ENCODE measurements at regions not wholly inside any gene's neighbourhood (a gene's known extent, or its start where the extent isn't known, plus 50 kb on each side); places are given as distances from the start of the nearest gene placed in this dataset.
"Not testable (repeated sequence)": the region's sequence is repeated elsewhere in the genome, so short reads cannot be mapped to it uniquely, and the experiment has no call there.

GRCh38 chr14:96706893-96707292 is 90.3 kb upstream of the VRK1 start:
- no peak for TF ChIP-seq JUND (IDR thresholded peaks at IDR 0.05; ENCODE audit: low read depth)
- DNase-seq (ENCODE audit: low read depth in 1 of 2, low spot score in 1 of 2) = no peak
- in situ Hi-C loops (cut with HindIII; ENCODE audit: low pct_unique_long_range_greater_than_20kb, low sequenced_read_pairs) = no loop called here

GRCh38 chr14:96710060-96710666 is 87.0 kb upstream of the VRK1 start:
- TF ChIP-seq JUND (IDR thresholded peaks at IDR 0.05; ENCODE audit: low read depth) = no peak
- DNase-seq (ENCODE audit: low read depth in 1 of 2, low spot score in 1 of 2) = no peak
- in situ Hi-C loops (cut with HindIII; ENCODE audit: low pct_unique_long_range_greater_than_20kb, low sequenced_read_pairs) = no loop called here

GRCh38 chr14:96711559-96712267 is 85.5 kb upstream of the VRK1 start:
- DNase-seq (ENCODE audit: low read depth in 1 of 2, low spot score in 1 of 2) = no peak
- TF ChIP-seq JUND (IDR thresholded peaks at IDR 0.05; ENCODE audit: low read depth) = no peak
- in situ Hi-C loops (cut with HindIII; ENCODE audit: low pct_unique_long_range_greater_than_20kb, low sequenced_read_pairs) = no loop called here

- TF ChIP-seq JUND (IDR thresholded peaks at IDR 0.05; ENCODE audit: low read depth) = no peak
- in situ Hi-C loops (cut with HindIII; ENCODE audit: low pct_unique_long_range_greater_than_20kb, low sequenced_read_pairs) = no loop called here
These were observed 83.8 kb upstream of the VRK1 start for GRCh38 chr14:96713426-96713825.

DNA sequence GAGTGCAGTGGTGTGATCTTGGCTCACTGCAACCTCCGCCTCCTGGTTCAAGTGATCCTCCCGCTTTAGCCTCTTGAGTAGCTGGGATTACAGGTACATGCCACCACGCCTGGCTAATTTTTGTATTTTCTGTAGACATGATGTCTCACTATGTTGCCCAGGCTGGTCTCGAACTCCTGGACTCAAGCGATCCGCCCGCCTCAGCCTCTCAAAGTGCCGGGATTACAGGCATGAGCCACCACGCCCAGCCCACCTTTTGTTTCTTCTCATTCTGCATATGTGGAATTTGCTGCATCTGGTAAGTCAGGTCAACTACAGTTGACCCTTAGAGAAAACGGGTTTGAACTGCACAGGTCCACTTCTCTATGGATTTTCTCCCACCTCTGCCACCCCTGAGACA is 82.6 kb upstream of the VRK1 start:
- DNase-seq (ENCODE audit: low read depth in 1 of 2, low spot score in 1 of 2); in situ Hi-C loops (cut with HindIII; ENCODE audit: low pct_unique_long_range_greater_than_20kb, low sequenced_read_pairs): not testable (repeated sequence)

More at GRCh38 chr14:96713426-96713825, 83.8 kb upstream of the VRK1 start:
- no peak for DNase-seq (ENCODE audit: low read depth in 1 of 2, low spot score in 1 of 2)

DNA sequence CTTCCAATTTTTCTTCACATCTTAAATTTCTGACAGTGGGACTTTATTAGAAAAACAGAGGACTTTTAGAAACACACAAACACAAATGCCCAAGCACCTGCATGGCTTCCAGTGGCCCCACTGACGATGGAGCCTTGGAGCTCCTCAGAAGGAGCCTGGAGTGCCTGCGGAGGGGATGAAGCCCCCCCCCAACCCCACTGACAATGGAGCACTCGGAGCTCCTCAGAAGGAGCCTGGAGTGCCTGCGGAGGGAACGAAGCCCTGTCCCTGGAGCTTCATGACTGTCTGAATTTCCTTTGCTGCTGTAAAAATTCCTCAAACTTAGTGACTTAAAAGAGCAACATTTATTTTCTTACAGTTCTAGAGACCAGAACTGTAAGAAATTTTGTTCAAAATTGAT is 80.1 kb upstream of the VRK1 start:
- no peak for DNase-seq (ENCODE audit: low read depth in 1 of 2, low spot score in 1 of 2)
- TF ChIP-seq JUND (IDR thresholded peaks at IDR 0.05; ENCODE audit: low read depth) = no peak
- in situ Hi-C loops (cut with HindIII; ENCODE audit: low pct_unique_long_range_greater_than_20kb, low sequenced_read_pairs) = no loop called here

DNA sequence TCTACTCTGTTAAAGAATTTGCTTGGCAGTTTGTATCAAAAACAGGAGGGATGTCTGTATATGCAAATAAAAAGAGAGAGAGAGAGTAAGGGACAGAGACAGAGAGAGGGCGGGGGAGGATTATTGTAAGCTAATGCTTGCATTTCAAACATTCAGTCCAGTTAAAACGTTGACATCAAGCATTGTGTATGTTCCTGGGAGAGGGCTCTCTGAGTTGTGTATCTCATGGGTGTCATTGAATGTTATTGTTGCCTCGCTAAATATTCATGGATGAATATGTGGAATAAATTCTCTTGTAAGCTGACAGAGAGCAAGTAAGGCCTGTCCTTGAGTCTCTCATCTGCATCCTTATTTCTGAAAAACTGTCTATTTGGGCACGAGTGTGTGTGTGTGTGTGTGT is 78.8 kb upstream of the VRK1 start:
- DNase-seq (ENCODE audit: low read depth in 1 of 2, low spot score in 1 of 2) = no peak
- TF ChIP-seq JUND (IDR thresholded peaks at IDR 0.05; ENCODE audit: low read depth) = no peak
- in situ Hi-C loops (cut with HindIII; ENCODE audit: low pct_unique_long_range_greater_than_20kb, low sequenced_read_pairs) = no loop called here

DNA sequence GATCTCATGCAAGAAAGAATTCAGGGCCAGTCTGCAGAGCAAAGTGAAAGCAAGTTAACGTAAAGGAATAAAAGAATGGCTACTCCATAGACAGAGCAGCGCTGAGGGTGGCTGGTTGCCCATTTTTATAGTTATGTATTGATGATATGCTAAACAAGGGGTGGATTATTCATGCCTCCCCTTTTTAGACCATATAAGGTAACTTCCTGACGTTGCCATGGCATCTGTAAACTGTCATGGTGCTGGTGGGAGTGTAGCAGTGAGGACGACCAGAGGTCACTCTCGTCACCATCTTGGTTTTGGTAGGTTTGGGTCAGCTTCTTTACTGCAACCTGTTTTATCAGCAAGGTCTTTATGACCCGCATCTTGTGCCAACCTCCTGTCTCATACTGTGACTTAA is 76.5 kb upstream of the VRK1 start:
- in situ Hi-C loops (cut with HindIII; ENCODE audit: low pct_unique_long_range_greater_than_20kb, low sequenced_read_pairs) = not testable (repeated sequence)

DNA sequence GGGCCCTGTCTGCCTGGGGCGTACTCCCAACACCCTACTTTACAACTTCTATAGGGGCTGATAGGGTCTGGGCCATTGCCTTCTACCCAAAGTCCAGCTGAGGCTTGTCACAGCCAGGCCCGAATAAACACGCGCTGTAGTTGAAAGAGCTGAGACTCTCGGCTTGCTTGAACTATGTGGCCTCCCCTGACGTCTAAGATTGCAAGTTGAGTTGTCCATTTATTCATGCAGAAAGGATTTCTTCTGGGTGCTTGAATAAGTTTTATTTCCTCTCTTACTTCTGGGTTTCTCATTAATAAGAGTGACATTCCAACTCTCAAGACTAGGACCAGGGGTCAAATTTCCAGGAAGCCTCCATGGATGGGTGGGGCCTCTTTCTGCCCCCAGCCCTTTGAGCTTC is 74.4 kb upstream of the VRK1 start:
- no peak for DNase-seq (ENCODE audit: low read depth in 1 of 2, low spot score in 1 of 2)
- no peak for TF ChIP-seq JUND (IDR thresholded peaks at IDR 0.05; ENCODE audit: low read depth)
- in situ Hi-C loops (cut with HindIII; ENCODE audit: low pct_unique_long_range_greater_than_20kb, low sequenced_read_pairs) = no loop called here

More for the DNA sequence above, 76.5 kb upstream of the VRK1 start:
- not testable (repeated sequence) for DNase-seq (ENCODE audit: low read depth in 1 of 2, low spot score in 1 of 2)

DNA sequence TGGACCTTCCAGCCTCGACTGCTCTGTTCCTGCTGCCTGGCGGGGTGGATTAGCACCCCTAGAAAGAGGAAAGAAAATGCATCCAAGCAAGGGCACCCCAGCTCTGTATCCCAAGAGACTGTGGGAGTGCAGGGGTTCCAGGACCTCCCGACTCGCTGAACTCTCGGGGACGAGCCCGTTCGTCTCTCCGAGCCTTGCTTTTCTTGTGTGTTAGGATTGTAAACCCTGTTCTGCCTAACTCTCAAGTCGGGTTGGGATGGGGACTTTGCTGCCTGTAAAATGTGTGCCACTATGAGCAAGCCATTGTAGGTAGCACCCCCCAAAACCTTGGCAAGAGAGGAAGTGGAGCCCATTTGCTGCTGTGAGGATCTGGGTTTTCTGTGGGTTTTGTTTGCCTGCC is 73.2 kb upstream of the VRK1 start:
- TF ChIP-seq JUND (IDR thresholded peaks at IDR 0.05; ENCODE audit: low read depth) = no peak
- in situ Hi-C loops (cut with HindIII; ENCODE audit: low pct_unique_long_range_greater_than_20kb, low sequenced_read_pairs) = no loop called here
- no peak for DNase-seq (ENCODE audit: low read depth in 1 of 2, low spot score in 1 of 2)

DNA sequence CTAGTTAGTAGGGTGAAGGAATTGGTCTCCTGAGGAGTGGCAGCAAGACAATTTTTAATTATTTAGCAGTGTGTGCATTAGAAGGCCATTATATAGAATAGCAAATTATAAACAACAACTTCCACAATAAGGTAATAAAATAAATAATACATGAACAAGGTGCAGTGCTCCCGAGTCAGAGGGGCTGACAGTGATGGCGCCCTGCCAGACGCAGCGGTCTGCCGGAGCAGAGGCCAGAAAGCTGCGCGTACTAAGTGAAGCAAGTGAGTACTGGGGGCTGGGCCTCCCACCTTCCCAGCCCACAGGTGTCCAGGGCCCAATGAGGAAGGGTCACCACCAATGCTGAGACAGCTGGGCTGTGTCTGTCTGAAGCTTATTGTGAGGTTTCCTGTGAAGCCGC is 72.0 kb upstream of the VRK1 start:
- in situ Hi-C loops (cut with HindIII; ENCODE audit: low pct_unique_long_range_greater_than_20kb, low sequenced_read_pairs) = no loop called here
- no peak for DNase-seq (ENCODE audit: low read depth in 1 of 2, low spot score in 1 of 2)

DNA sequence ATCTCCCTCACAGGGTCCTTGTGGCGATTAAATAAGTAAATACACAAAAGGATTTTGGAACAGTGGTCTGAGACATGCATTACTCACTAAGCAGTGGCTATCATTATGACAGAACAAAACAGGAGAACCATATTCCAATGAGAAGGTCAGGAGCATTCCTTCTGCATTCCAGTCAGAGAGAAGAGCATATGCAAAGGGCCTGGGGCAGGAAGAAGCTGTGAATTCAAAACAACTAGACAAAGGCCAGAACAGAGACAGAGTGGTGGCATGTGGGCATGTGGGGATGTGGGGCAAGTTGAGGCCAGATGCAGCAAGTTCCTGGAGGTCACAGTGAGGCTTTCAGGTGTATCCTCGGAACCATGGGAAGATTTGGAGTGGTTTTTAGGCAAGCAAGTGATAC is 70.1 kb upstream of the VRK1 start:
- TF ChIP-seq JUND (IDR thresholded peaks at IDR 0.05; ENCODE audit: low read depth) = no peak
- no peak for DNase-seq (ENCODE audit: low read depth in 1 of 2, low spot score in 1 of 2)
- in situ Hi-C loops (cut with HindIII; ENCODE audit: low pct_unique_long_range_greater_than_20kb, low sequenced_read_pairs) = no loop called here

More for the DNA sequence above, 72.0 kb upstream of the VRK1 start:
- TF ChIP-seq JUND (IDR thresholded peaks at IDR 0.05; ENCODE audit: low read depth) = no peak

- no peak for TF ChIP-seq JUND (IDR thresholded peaks at IDR 0.05; ENCODE audit: low read depth)
- no peak for DNase-seq (ENCODE audit: low read depth in 1 of 2, low spot score in 1 of 2)
- in situ Hi-C loops (cut with HindIII; ENCODE audit: low pct_unique_long_range_greater_than_20kb, low sequenced_read_pairs) = no loop called here
These were observed 69.7 kb upstream of the VRK1 start for GRCh38 chr14:96727491-96727890.

All from T47D (cell line).